Neutrophil (primary cell): ENCODE measurements at regions not wholly inside any gene's neighbourhood (a gene's known extent, or its start where the extent isn't known, plus 50 kb on each side); places are given as distances from the start of the nearest gene placed in this dataset.

ENCODE experiments used
- H3K27ac ChIP-seq: fragments of 200-600 bp; sonication (generic); 2 replicates; pipeline ENCODE4 v1.5.1; 2016; ENCODE audit warnings: mild to moderate bottlenecking, moderate library complexity
- H3K27me3 ChIP-seq: fragments of 200-600 bp; sonication (generic); 2 replicates; pipeline ENCODE4 v1.6.0; 2016; ENCODE audit warnings: mild to moderate bottlenecking
- H3K36me3 ChIP-seq: fragments of 200-600 bp; sonication (generic); 2 replicates; pipeline ENCODE4 v1.5.1; 2017
- H3K4me1 ChIP-seq, 2 experiments: fragments of 200-600 bp in 1 of 2; sonication (generic) in 1 of 2; 1 replicate in 1 of 2; 2 replicates in 1 of 2; pipeline versions ENCODE4 v1.5.1 to v1.6.1; 2013 to 2016; ENCODE audit warnings: low read depth in 1 of 2, low read length in 1 of 2, mild to moderate bottlenecking in 1 of 2, moderate library complexity in 1 of 2; ENCODE audit not compliant: control insufficient read depth in 1 of 2, insufficient read depth in 1 of 2
- H3K4me3 ChIP-seq, 2 experiments: fragments of 200-600 bp in 1 of 2; sonication (generic) in 1 of 2; 1 replicate in 1 of 2; 2 replicates in 1 of 2; pipeline ENCODE4 v1.5.1; 2013 to 2016; ENCODE audit warnings: low read depth in 1 of 2, low read length in 1 of 2, mild to moderate bottlenecking in 1 of 2, moderate library complexity in 1 of 2
- H3K9me3 ChIP-seq: fragments of 200-600 bp; sonication (generic); 2 replicates; pipeline ENCODE4 v1.5.1; 2016
- CTCF ChIP-seq: fragments of 200-600 bp; sonication (generic); IDR thresholded peaks from 2 replicates; pipeline ENCODE4 v1.5.1; 2016; ENCODE audit warnings: antibody characterized with exemption

GRCh38 chr10:90314718-90315117, 543.1 kb downstream of the HTR7 start:
- Histone ChIP-seq H3K27ac (no peak overlapping the region), H3K9me3 (no peaks in the 10 kb centered on the region), H3K36me3 (no peaks in the 10 kb centered on the region), H3K27me3 (no peaks in the 10 kb centered on the region), H3K4me1 (no peaks in the 10 kb centered on the region), H3K4me3 (no peak overlapping the region)
- TF ChIP-seq CTCF = no peak

- Histone ChIP-seq H3K27me3 (no peaks in the 10 kb centered on the region), H3K27ac (no peak overlapping the region), H3K9me3 (no peaks in the 10 kb centered on the region), H3K4me1 (no peaks in the 10 kb centered on the region), H3K36me3 (no peaks in the 10 kb centered on the region), H3K4me3 (no peak overlapping the region)
- TF ChIP-seq CTCF = no peak
Measured at GRCh38 chr10:90317172-90317571, 540.7 kb downstream of the HTR7 start.

- TF ChIP-seq CTCF = no peak
- H3K27me3 ChIP-seq = no peaks in the 10 kb centered on the region
- H3K4me1 ChIP-seq = no peaks in the 10 kb centered on the region
- no peaks in the 10 kb centered on the region for H3K9me3 ChIP-seq
- no peaks in the 10 kb centered on the region for H3K36me3 ChIP-seq
- no peak overlapping the region for H3K27ac ChIP-seq
- H3K4me3 ChIP-seq = no peak overlapping the region
Measured at GRCh38 chr10:90318659-90319058, 539.2 kb downstream of the HTR7 start.

- H3K36me3 ChIP-seq = no peaks in the 10 kb centered on the region
- no peak overlapping the region for H3K27ac ChIP-seq
- H3K4me3 ChIP-seq = no peak overlapping the region
- H3K4me1 ChIP-seq = no peaks in the 10 kb centered on the region
- no peaks in the 10 kb centered on the region for H3K9me3 ChIP-seq
- TF ChIP-seq CTCF = no peak
- no peaks in the 10 kb centered on the region for H3K27me3 ChIP-seq
Measured at GRCh38 chr10:90319188-90319914, 538.5 kb downstream of the HTR7 start.

- Histone ChIP-seq H3K4me1 (no peaks in the 10 kb centered on the region), H3K27ac (no peak overlapping the region), H3K36me3 (no peaks in the 10 kb centered on the region), H3K9me3 (no peaks in the 10 kb centered on the region), H3K4me3 (no peak overlapping the region), H3K27me3 (no peaks in the 10 kb centered on the region)
- no peak for TF ChIP-seq CTCF
Measured at GRCh38 chr10:90321132-90321816, 536.6 kb downstream of the HTR7 start.
